ENCODE measurements at regions not wholly inside any gene's neighbourhood (a gene's known extent, or its start where the extent isn't known, plus 50 kb on each side); places are given as distances from the start of the nearest gene placed in this dataset.

GRCh38 chr2:195181059-195181705, 475.8 kb upstream of the SLC39A10 start:
- intact Hi-C loops (cut with micrococcal nuclease; ENCODE audit: unreplicated experiment): no loop called here
- ChIA-PET POLR2A (ENCODE audit: unreplicated experiment) (no interaction called here), CTCF (no interaction called here)
- no peaks in the 10 kb centered on the region for H4K20me1 ChIP-seq (ENCODE audit: insufficient read depth)
- no peak overlapping the region for H2AFZ ChIP-seq
- DNase-seq: no peak
- no peak overlapping the region for H3K4me3 ChIP-seq
- no peaks in the 10 kb centered on the region for H3K36me3 ChIP-seq (ENCODE audit: low read depth)
- H3K27me3 ChIP-seq (ENCODE audit: insufficient read depth, low read depth): no peaks in the 10 kb centered on the region
- H3K9me2 ChIP-seq (ENCODE audit: insufficient read depth): no peaks in the 10 kb centered on the region; the same call in 1 of the 2 replicates
- H3K4me2 ChIP-seq: no peak overlapping the region
- H3K9me3 ChIP-seq (ENCODE audit: insufficient read depth, low read depth): no peaks in the 10 kb centered on the region
- BruUV-seq (replicated peaks): no TSS peak
- no peak overlapping the region for H3K27ac ChIP-seq
- no peaks in the 10 kb centered on the region for H3K79me2 ChIP-seq (ENCODE audit: low read depth)
- no peaks in the 10 kb centered on the region for H3F3A ChIP-seq (ENCODE audit: insufficient read depth, low read depth)
- TF ChIP-seq EZH2 (IDR thresholded peaks at IDR 0.05; ENCODE audit: low read depth) (no peak), CTCF (conservative IDR thresholded peaks at IDR 0.05) (no peak)
- no peaks in the 10 kb centered on the region for H3K4me1 ChIP-seq (replicated peaks; ENCODE audit: insufficient read depth)

- ChIA-PET POLR2A (ENCODE audit: unreplicated experiment) (no interaction called here), CTCF (no interaction called here)
- Histone ChIP-seq H3K4me1 (replicated peaks; ENCODE audit: insufficient read depth) (no peaks in the 10 kb centered on the region), H4K20me1 (ENCODE audit: insufficient read depth) (no peaks in the 10 kb centered on the region), H3K4me2 (no peak overlapping the region), H3F3A (ENCODE audit: insufficient read depth, low read depth) (no peaks in the 10 kb centered on the region), H3K27ac (no peak overlapping the region), H3K9me2 (ENCODE audit: insufficient read depth) (no peaks in the 10 kb centered on the region), H3K27me3 (ENCODE audit: insufficient read depth, low read depth) (no peaks in the 10 kb centered on the region), H3K79me2 (ENCODE audit: low read depth) (no peaks in the 10 kb centered on the region), H2AFZ (no peak overlapping the region), H3K36me3 (ENCODE audit: low read depth) (no peaks in the 10 kb centered on the region), H3K4me3 (no peak overlapping the region), H3K9me3 (ENCODE audit: insufficient read depth, low read depth) (no peaks in the 10 kb centered on the region)
- TF ChIP-seq CTCF (conservative IDR thresholded peaks at IDR 0.05) (no peak), EZH2 (IDR thresholded peaks at IDR 0.05; ENCODE audit: low read depth) (no peak)
- no TSS peak for BruUV-seq (replicated peaks)
- intact Hi-C loops (cut with micrococcal nuclease; ENCODE audit: unreplicated experiment): no loop called here
- no peak for DNase-seq
Measured at GRCh38 chr2:195168369-195168768, 488.7 kb upstream of the SLC39A10 start.

- Histone ChIP-seq H2AFZ (no peak overlapping the region), H3F3A (ENCODE audit: insufficient read depth, low read depth) (no peaks in the 10 kb centered on the region), H3K9me3 (ENCODE audit: insufficient read depth, low read depth) (no peaks in the 10 kb centered on the region), H3K4me2 (no peak overlapping the region), H3K27ac (no peak overlapping the region), H3K9me2 (ENCODE audit: insufficient read depth) (no peaks in the 10 kb centered on the region), H4K20me1 (ENCODE audit: insufficient read depth) (no peaks in the 10 kb centered on the region), H3K79me2 (ENCODE audit: low read depth) (no peaks in the 10 kb centered on the region), H3K36me3 (ENCODE audit: low read depth) (no peaks in the 10 kb centered on the region), H3K4me1 (replicated peaks; ENCODE audit: insufficient read depth) (no peaks in the 10 kb centered on the region), H3K4me3 (no peak overlapping the region), H3K27me3 (ENCODE audit: insufficient read depth, low read depth) (no peaks in the 10 kb centered on the region)
- CTCF ChIA-PET: no interaction called here
- BruUV-seq (replicated peaks): no TSS peak
- no peak for DNase-seq
- intact Hi-C loops (cut with micrococcal nuclease; ENCODE audit: unreplicated experiment): no loop called here
- TF ChIP-seq EZH2 (IDR thresholded peaks at IDR 0.05; ENCODE audit: low read depth): no peak
- POLR2A ChIA-PET (ENCODE audit: unreplicated experiment): no interaction called here
Measured at GRCh38 chr2:195164930-195165329, 492.1 kb upstream of the SLC39A10 start.

GRCh38 chr2:195162918-195163317, 494.1 kb upstream of the SLC39A10 start:
- TF ChIP-seq CTCF (conservative IDR thresholded peaks at IDR 0.05): no peak
- TF ChIP-seq EZH2 (IDR thresholded peaks at IDR 0.05; ENCODE audit: low read depth): no peak
- ChIA-PET CTCF (no interaction called here), POLR2A (ENCODE audit: unreplicated experiment) (no interaction called here)
- no peaks in the 10 kb centered on the region for H3K9me2 ChIP-seq (ENCODE audit: insufficient read depth)
- no peak overlapping the region for H3K4me2 ChIP-seq
- intact Hi-C loops (cut with micrococcal nuclease; ENCODE audit: unreplicated experiment): no loop called here
- DNase-seq: no peak
- H3K4me1 ChIP-seq (replicated peaks; ENCODE audit: insufficient read depth): no peaks in the 10 kb centered on the region
- H3K4me3 ChIP-seq: no peak overlapping the region
- H4K20me1 ChIP-seq (ENCODE audit: insufficient read depth): no peaks in the 10 kb centered on the region
- no peaks in the 10 kb centered on the region for H3K27me3 ChIP-seq (ENCODE audit: insufficient read depth, low read depth)
- BruUV-seq (replicated peaks): no TSS peak
- H3K36me3 ChIP-seq (ENCODE audit: low read depth): no peaks in the 10 kb centered on the region
- no peaks in the 10 kb centered on the region for H3K9me3 ChIP-seq (ENCODE audit: insufficient read depth, low read depth)
- H3F3A ChIP-seq (ENCODE audit: insufficient read depth, low read depth): no peaks in the 10 kb centered on the region
- no peak overlapping the region for H3K27ac ChIP-seq
- no peaks in the 10 kb centered on the region for H3K79me2 ChIP-seq (ENCODE audit: low read depth)
- H2AFZ ChIP-seq: no peak overlapping the region

Measured in PC-9 (cell line).